ENCODE measurements at regions not wholly inside any gene's neighbourhood (a gene's known extent, or its start where the extent isn't known, plus 50 kb on each side); places are given as distances from the start of the nearest gene placed in this dataset.

GRCh38 chrX:38965888-38966287 lies 164.6 kb downstream of the MID1IP1 start:
- TF ChIP-seq EZH2 (IDR thresholded peaks at IDR 0.05; ENCODE audit: low read length, unreplicated experiment) (no peak), CTCF (conservative IDR thresholded peaks at IDR 0.05; ENCODE audit: low read depth, low read length) (no peak)
